ENCODE measurements at regions not wholly inside any gene's neighbourhood (a gene's known extent, or its start where the extent isn't known, plus 50 kb on each side); places are given as distances from the start of the nearest gene placed in this dataset.

DNA sequence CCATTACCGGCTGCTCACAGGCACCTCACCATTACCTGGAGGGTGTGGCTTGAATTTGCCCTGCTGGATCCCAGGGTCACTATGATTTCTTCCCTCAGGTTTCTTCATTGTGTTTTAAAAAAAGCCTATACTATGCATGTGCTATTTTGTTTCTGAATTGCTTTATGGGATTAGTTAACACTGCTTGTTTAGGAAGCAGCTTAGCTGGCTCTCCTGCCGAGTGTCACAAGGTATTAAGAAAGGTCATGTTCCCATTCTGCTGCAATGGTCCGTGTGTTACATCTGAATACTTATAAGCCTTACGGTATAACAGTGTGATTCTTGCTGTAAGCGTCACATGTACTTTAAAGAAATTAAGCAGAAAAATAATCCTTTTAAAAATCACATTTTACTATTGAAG lies 380.6 kb upstream of the B3GAT1 start:
- no peak for TF ChIP-seq EZH2 (IDR thresholded peaks at IDR 0.05; ENCODE audit: borderline replicate concordance, insufficient read depth, low read depth, low read length, poor library complexity, severe bottlenecking)
- TF ChIP-seq, protein P1, sequence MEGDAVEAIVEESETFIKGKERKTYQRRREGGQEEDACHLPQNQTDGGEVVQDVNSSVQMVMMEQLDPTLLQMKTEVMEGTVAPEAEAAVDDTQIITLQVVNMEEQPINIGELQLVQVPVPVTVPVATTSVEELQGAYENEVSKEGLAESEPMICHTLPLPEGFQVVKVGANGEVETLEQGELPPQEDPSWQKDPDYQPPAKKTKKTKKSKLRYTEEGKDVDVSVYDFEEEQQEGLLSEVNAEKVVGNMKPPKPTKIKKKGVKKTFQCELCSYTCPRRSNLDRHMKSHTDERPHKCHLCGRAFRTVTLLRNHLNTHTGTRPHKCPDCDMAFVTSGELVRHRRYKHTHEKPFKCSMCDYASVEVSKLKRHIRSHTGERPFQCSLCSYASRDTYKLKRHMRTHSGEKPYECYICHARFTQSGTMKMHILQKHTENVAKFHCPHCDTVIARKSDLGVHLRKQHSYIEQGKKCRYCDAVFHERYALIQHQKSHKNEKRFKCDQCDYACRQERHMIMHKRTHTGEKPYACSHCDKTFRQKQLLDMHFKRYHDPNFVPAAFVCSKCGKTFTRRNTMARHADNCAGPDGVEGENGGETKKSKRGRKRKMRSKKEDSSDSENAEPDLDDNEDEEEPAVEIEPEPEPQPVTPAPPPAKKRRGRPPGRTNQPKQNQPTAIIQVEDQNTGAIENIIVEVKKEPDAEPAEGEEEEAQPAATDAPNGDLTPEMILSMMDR (IDR thresholded peaks at IDR 0.05), result no peak
